ENCODE measurements at regions not wholly inside any gene's neighbourhood (a gene's known extent, or its start where the extent isn't known, plus 50 kb on each side); places are given as distances from the start of the nearest gene placed in this dataset.
"Not testable (repeated sequence)": the region's sequence is repeated elsewhere in the genome, so short reads cannot be mapped to it uniquely, and the experiment has no call there.

GRCh38 chr13:110812869-110813645, 99.6 kb downstream of the ING1 start:
- Mint-ChIP-seq H3K4me3 (no peak overlapping the region), H3K27me3 (peaks cover 39% of the 10 kb centered on the region), H3K4me1 (peaks cover 4% of the 10 kb centered on the region), H3K9me3 (ENCODE audit: low read depth) (no peaks in the 10 kb centered on the region), H3K27ac (no peak overlapping the region), H3K36me3 (no peaks in the 10 kb centered on the region)
- DNase-seq, result no peak
- CTCF ChIA-PET, result interaction anchor here (1.5 kb wide), 1 partner anchor 132 kb away, joined by 4 read pairs; no protein-coding TSS in a partner anchor
- ATAC-seq, result no peak

GRCh38 chr13:110813646-110814624, 100.4 kb downstream of the ING1 start:
- no peak overlapping the region for H3K4me3 Mint-ChIP-seq
- no peak overlapping the region for H3K27ac Mint-ChIP-seq
- peaks cover 4% of the 10 kb centered on the region for H3K4me1 Mint-ChIP-seq
- no peaks in the 10 kb centered on the region for H3K9me3 Mint-ChIP-seq (ENCODE audit: low read depth)
- DNase-seq (no peak), ATAC-seq (no peak)
- H3K36me3 Mint-ChIP-seq, result no peaks in the 10 kb centered on the region
- CTCF ChIA-PET, result no interaction called here
- peaks cover 33% of the 10 kb centered on the region for H3K27me3 Mint-ChIP-seq

GRCh38 chr13:110815471-110816204, 99.2 kb downstream of the ANKRD10 start:
- CTCF ChIA-PET, result interaction anchor here (0.6 to 1.4 kb wide), 4 partner anchors 133 to 1529 kb away, joined by 3 to 4 read pairs (median 4); no protein-coding TSS in a partner anchor
- DNase-seq (no peak), ATAC-seq (no peak)
- H3K4me1 Mint-ChIP-seq, result peaks cover 10% of the 10 kb centered on the region
- no peaks in the 10 kb centered on the region for H3K36me3 Mint-ChIP-seq
- no peaks in the 10 kb centered on the region for H3K9me3 Mint-ChIP-seq (ENCODE audit: low read depth)
- no peak overlapping the region for H3K27ac Mint-ChIP-seq
- H3K27me3 Mint-ChIP-seq, result peaks cover 21% of the 10 kb centered on the region
- no peak overlapping the region for H3K4me3 Mint-ChIP-seq

GRCh38 chr13:110816500-110816899, 98.4 kb downstream of the ANKRD10 start:
- Mint-ChIP-seq H3K27ac (no peak overlapping the region), H3K27me3 (peaks cover 15% of the 10 kb centered on the region), H3K4me3 (no peak overlapping the region), H3K9me3 (ENCODE audit: low read depth) (no peaks in the 10 kb centered on the region), H3K36me3 (no peaks in the 10 kb centered on the region), H3K4me1 (peaks cover 10% of the 10 kb centered on the region)
- CTCF ChIA-PET, result interaction anchor here (1.4 kb wide), 1 partner anchor 361 kb away, joined by 4 read pairs; no protein-coding TSS in a partner anchor
- no peak for DNase-seq
- ATAC-seq, result no peak

- Mint-ChIP-seq H3K36me3 (no peaks in the 10 kb centered on the region), H3K27ac (no peak overlapping the region), H3K4me1 (peaks cover 12% of the 10 kb centered on the region), H3K27me3 (peaks cover 9% of the 10 kb centered on the region), H3K4me3 (no peak overlapping the region), H3K9me3 (ENCODE audit: low read depth) (no peaks in the 10 kb centered on the region)
- CTCF ChIA-PET, result interaction anchor here (1.3 to 2.2 kb wide), 3 partner anchors 10 to 362 kb away, joined by 3 to 12 read pairs (median 10); no protein-coding TSS in a partner anchor
- ATAC-seq (no peak), DNase-seq (no peak)
These were observed 97.7 kb downstream of the ANKRD10 start for GRCh38 chr13:110817143-110817542.

GRCh38 chr13:110818747-110819146, 96.1 kb downstream of the ANKRD10 start:
- H3K4me3 Mint-ChIP-seq, result no peak overlapping the region
- CTCF ChIA-PET, result interaction anchor here (0.8 to 3.2 kb wide), 7 partner anchors 12 to 363 kb away, joined by 3 to 15 read pairs (median 3); no protein-coding TSS in a partner anchor
- H3K4me1 Mint-ChIP-seq, result peaks cover 20% of the 10 kb centered on the region
- H3K27me3 Mint-ChIP-seq, result peaks cover under 1% of the 10 kb centered on the region
- no peak overlapping the region for H3K27ac Mint-ChIP-seq
- ATAC-seq (no peak), DNase-seq (no peak)
- no peaks in the 10 kb centered on the region for H3K36me3 Mint-ChIP-seq
- H3K9me3 Mint-ChIP-seq (ENCODE audit: low read depth), result no peaks in the 10 kb centered on the region

GRCh38 chr13:110819203-110820014, 95.5 kb downstream of the ANKRD10 start:
- no peaks in the 10 kb centered on the region for H3K27me3 Mint-ChIP-seq
- CTCF ChIA-PET, result interaction anchor here (0.8 to 3.2 kb wide), 9 partner anchors 62 to 364 kb away, joined by 3 to 15 read pairs (median 3); no protein-coding TSS in a partner anchor
- no peak overlapping the region for H3K27ac Mint-ChIP-seq
- peaks cover 24% of the 10 kb centered on the region for H3K4me1 Mint-ChIP-seq
- H3K36me3 Mint-ChIP-seq, result no peaks in the 10 kb centered on the region
- no peaks in the 10 kb centered on the region for H3K9me3 Mint-ChIP-seq (ENCODE audit: low read depth)
- ATAC-seq (peak; percentile 78), DNase-seq (peak; percentile 83)
- no peak overlapping the region for H3K4me3 Mint-ChIP-seq

- CTCF ChIA-PET, result interaction anchor here (0.9 to 3.2 kb wide), 7 partner anchors 36 to 247 kb away, joined by 3 to 15 read pairs (median 3); no protein-coding TSS in a partner anchor
- no peak for DNase-seq
- no peaks in the 10 kb centered on the region for H3K36me3 Mint-ChIP-seq
- ATAC-seq, result no peak
- H3K27ac Mint-ChIP-seq, result no peak overlapping the region
- H3K27me3 Mint-ChIP-seq, result no peaks in the 10 kb centered on the region
- no peaks in the 10 kb centered on the region for H3K9me3 Mint-ChIP-seq (ENCODE audit: low read depth)
- peaks cover 25% of the 10 kb centered on the region for H3K4me1 Mint-ChIP-seq
- H3K4me3 Mint-ChIP-seq, result no peak overlapping the region
These were observed 94.5 kb downstream of the ANKRD10 start for GRCh38 chr13:110820322-110820721.

GRCh38 chr13:110821837-110822668, 92.8 kb downstream of the ANKRD10 start:
- peak overlapping the region; percentile 83 for H3K27ac Mint-ChIP-seq
- peak; percentile 57 for ATAC-seq

GRCh38 chr13:110822669-110822945, 92.3 kb downstream of the ANKRD10 start:
- no peak for DNase-seq
- Mint-ChIP-seq H3K4me1 (peaks cover 25% of the 10 kb centered on the region), H3K4me3 (peak overlapping the region; percentile 76), H3K27me3 (no peaks in the 10 kb centered on the region), H3K9me3 (ENCODE audit: low read depth) (no peaks in the 10 kb centered on the region), H3K36me3 (peaks cover 12% of the 10 kb centered on the region), H3K27ac (peak overlapping the region; percentile 83)
- peak; percentile 52 for ATAC-seq
- CTCF ChIA-PET, result interaction anchor here (0.6 to 1.9 kb wide), 9 partner anchors 93 to 367 kb away, joined by 3 to 9 read pairs (median 4); no protein-coding TSS in a partner anchor

More at GRCh38 chr13:110821837-110822668, 92.8 kb downstream of the ANKRD10 start:
- Mint-ChIP-seq H3K4me3 (peak overlapping the region; percentile 76), H3K4me1 (peaks cover 25% of the 10 kb centered on the region), H3K36me3 (peaks cover 11% of the 10 kb centered on the region)
- H3K27me3 Mint-ChIP-seq; H3K9me3 Mint-ChIP-seq (ENCODE audit: low read depth): not testable (repeated sequence)
- peak; percentile 61 for DNase-seq
- CTCF ChIA-PET, result interaction anchor here (0.9 to 1.9 kb wide), 8 partner anchors 93 to 366 kb away, joined by 3 to 9 read pairs (median 4); no protein-coding TSS in a partner anchor

GRCh38 chr13:110824702-110825300, 90.1 kb downstream of the ANKRD10 start:
- Mint-ChIP-seq H3K27ac (no peak overlapping the region), H3K36me3 (peaks cover 12% of the 10 kb centered on the region), H3K4me1 (peaks cover 19% of the 10 kb centered on the region), H3K27me3 (no peaks in the 10 kb centered on the region), H3K4me3 (no peak overlapping the region), H3K9me3 (ENCODE audit: low read depth) (no peaks in the 10 kb centered on the region)
- DNase-seq (no peak), ATAC-seq (no peak)
- CTCF ChIA-PET, result no interaction called here

All from activated CD8-positive, alpha-beta memory T cell treated with anti-CD3 and anti-CD28 coated beads, Interleukin-2, amount 10 ng/mL, durations not matched to agents 7 days and 5 days (primary cell).